ENCODE measurements at regions not wholly inside any gene's neighbourhood (a gene's known extent, or its start where the extent isn't known, plus 50 kb on each side); places are given as distances from the start of the nearest gene placed in this dataset.
A peak's percentile ranks its signal among the peaks of the same experiment; 100 is the strongest.

GRCh38 chrX:140916872-140917271 is 85.5 kb upstream of the SPANXB1 start (continued):
- TF ChIP-seq ATOH8 (CRISPR knock-in tag; IDR thresholded peaks at IDR 0.05; ENCODE audit: low read depth): no peak

- WGBS (ENCODE audit: missing lambda C conversion rate): 87% methylated on average over 4 of the region's 4 CpGs
- POLR2A ChIA-PET: no interaction called here
- FAIRE-seq: no peak
These were observed 84.9 kb upstream of the SPANXB1 start for GRCh38 chrX:140917354-140918115.

GRCh38 chrX:140918398-140919038 is 83.9 kb upstream of the SPANXB1 start:
- DNase-seq (ENCODE audit: low read depth in 1 of 2, low spot score in 1 of 2): peak; percentile 10 to 86
- H3K9me3 ChIP-seq: no peaks in the 10 kb centered on the region
- peak; percentile 77 to 95 for ATAC-seq
- 0 out of 3 replicates have a peak, but pooled peaks cover 3% of the 10 kb centered on the region for H3K4me1 ChIP-seq
- H3K4me2 ChIP-seq: peak overlapping the region; percentile 46
- H3K27ac ChIP-seq: peak overlapping the region; percentile 49 to 77; a peak in 4 of 6 replicates
- no peak overlapping the region for H3K4me3 ChIP-seq
- peak; percentile 63 for FAIRE-seq
- POLR2A ChIA-PET: no interaction called here
- WGBS (ENCODE audit: missing lambda C conversion rate): 31% methylated on average over 14 of the region's 14 CpGs
- CTCF ChIA-PET: interaction anchor here (0.6 to 1.9 kb wide), 19 partner anchors 10 to 1323 kb away, joined by 3 to 9 read pairs (median 3); no protein-coding TSS in a partner anchor
- TF ChIP-seq SREBF2 (IDR thresholded peaks at IDR 0.05): no peak
- TF ChIP-seq NPAS2 (CRISPR knock-in tag; IDR thresholded peaks at IDR 0.05; ENCODE audit: borderline replicate concordance): no peak
- peak; percentile 88 for TF ChIP-seq ESRRA (IDR thresholded peaks at IDR 0.05; ENCODE audit: borderline replicate concordance, low read length)
- TF ChIP-seq POLR2A (IDR thresholded peaks at IDR 0.05; ENCODE audit: low read length): no peak
- TF ChIP-seq FOXS1 (CRISPR knock-in tag; IDR thresholded peaks at IDR 0.05): no peak
- no peak for TF ChIP-seq HOXB5 (CRISPR knock-in tag; IDR thresholded peaks at IDR 0.05)
- TF ChIP-seq RCOR1 (IDR thresholded peaks at IDR 0.05; ENCODE audit: low read depth, low read length): no peak
- no peak for TF ChIP-seq HOXA7 (CRISPR knock-in tag; IDR thresholded peaks at IDR 0.05)
- TF ChIP-seq MYC (IDR thresholded peaks at IDR 0.05; ENCODE audit: borderline replicate concordance, low read length): no peak
- TF ChIP-seq HDAC2 (IDR thresholded peaks at IDR 0.05): no peak
- TF ChIP-seq E2F6 (IDR thresholded peaks at IDR 0.05; ENCODE audit: borderline replicate concordance, low read depth): no peak
- peak; percentile 88 for TF ChIP-seq CTCF (IDR thresholded peaks at IDR 0.05)
- no peak for TF ChIP-seq CHD4 (IDR thresholded peaks at IDR 0.05; ENCODE audit: borderline replicate concordance)
- TF ChIP-seq RAD21 (conservative IDR thresholded peaks at IDR 0.05 in 1 of 2, IDR thresholded peaks at IDR 0.05 in 1 of 2): peak; percentile 79 to 84
- TF ChIP-seq MAFK (IDR thresholded peaks at IDR 0.05; ENCODE audit: partially characterized antibody): no peak
- peak; percentile 81 for TF ChIP-seq SMC3 (IDR thresholded peaks at IDR 0.05)
- TF ChIP-seq FOSL2 (IDR thresholded peaks at IDR 0.05): no peak
- no peak for TF ChIP-seq FOSL2 (CRISPR knock-in tag; IDR thresholded peaks at IDR 0.05)
- TF ChIP-seq POLR2AphosphoS2 (conservative IDR thresholded peaks at IDR 0.05; ENCODE audit: low read length): no peak
- no peak for TF ChIP-seq MAZ (IDR thresholded peaks at IDR 0.05; ENCODE audit: borderline replicate concordance, low read depth, low read length)

More at GRCh38 chrX:140917354-140918115, 84.9 kb upstream of the SPANXB1 start:
- H3K4me1 ChIP-seq: 0 out of 3 replicates have a peak, but pooled peaks cover 3% of the 10 kb centered on the region
- peak overlapping the region; percentile 49 to 77; a peak in 4 of 6 replicates for H3K27ac ChIP-seq
- ATAC-seq (peak in 1 of 2 experiments; percentile 35; a peak in 3 of 6 replicates), DNase-seq (ENCODE audit: low read depth in 1 of 2, low spot score in 1 of 2) (no peak)
- H3K4me3 ChIP-seq: no peak overlapping the region
- CTCF ChIA-PET: interaction anchor here (0.6 to 1.9 kb wide), 20 partner anchors 11 to 1324 kb away, joined by 3 to 9 read pairs (median 3); no protein-coding TSS in a partner anchor
- TF ChIP-seq RAD21 (conservative IDR thresholded peaks at IDR 0.05 in 1 of 2, IDR thresholded peaks at IDR 0.05 in 1 of 2) (no peak), RCOR1 (IDR thresholded peaks at IDR 0.05; ENCODE audit: low read depth, low read length) (no peak), RNF2 (IDR thresholded peaks at IDR 0.05; ENCODE audit: borderline replicate concordance, low read depth) (no peak), GATA3 (IDR thresholded peaks at IDR 0.05; ENCODE audit: borderline replicate concordance) (no peak), BCL3 (IDR thresholded peaks at IDR 0.05) (no peak), MYC (IDR thresholded peaks at IDR 0.05; ENCODE audit: borderline replicate concordance, low read length) (no peak), JUN (IDR thresholded peaks at IDR 0.05) (no peak), FOSL2 (IDR thresholded peaks at IDR 0.05) (no peak), FOSL2 (CRISPR knock-in tag; IDR thresholded peaks at IDR 0.05) (no peak), SMC3 (IDR thresholded peaks at IDR 0.05) (no peak), HOXB13 (CRISPR knock-in tag; IDR thresholded peaks at IDR 0.05; ENCODE audit: low read depth) (no peak), ZSCAN20 (CRISPR knock-in tag; IDR thresholded peaks at IDR 0.05) (no peak), BHLHE40 (IDR thresholded peaks at IDR 0.05; ENCODE audit: low read depth, low read length) (no peak), ZNF302 (CRISPR knock-in tag; IDR thresholded peaks at IDR 0.05) (no peak), HOXB5 (CRISPR knock-in tag; IDR thresholded peaks at IDR 0.05) (no peak), FOXS1 (CRISPR knock-in tag; IDR thresholded peaks at IDR 0.05) (no peak), PHF8 (IDR thresholded peaks at IDR 0.05; ENCODE audit: borderline replicate concordance, low read depth) (no peak), MAX (IDR thresholded peaks at IDR 0.05) (no peak), ZC3H11A (IDR thresholded peaks at IDR 0.05) (no peak)
- H3K9me3 ChIP-seq: no peaks in the 10 kb centered on the region
- H3K4me2 ChIP-seq: peak overlapping the region; percentile 46; the same call in 2 of the 3 replicates

Measured in A549 (cell line).